ENCODE measurements at regions not wholly inside any gene's neighbourhood (a gene's known extent, or its start where the extent isn't known, plus 50 kb on each side); places are given as distances from the start of the nearest gene placed in this dataset.

- POLR2A ChIA-PET: no interaction called here
Measured at GRCh38 chr15:96023081-96023480, 307.4 kb upstream of the NR2F2 start.

More at GRCh38 chr15:96023081-96023480, 307.4 kb upstream of the NR2F2 start:
- no peaks in the 10 kb centered on the region for H3F3A ChIP-seq (replicated peaks; ENCODE audit: insufficient read depth)
- DNase-seq: no peak
- no peak overlapping the region for H3K4me3 ChIP-seq (ENCODE audit: low read depth in 2 of 2, low read length in 1 of 2)
- no peaks in the 10 kb centered on the region for H3K36me3 ChIP-seq (replicated peaks in 1 of 2; ENCODE audit: control insufficient read depth in 1 of 2, insufficient read depth in 2 of 2, low read length in 1 of 2)
- H3K4me1 ChIP-seq (ENCODE audit: control insufficient read depth in 1 of 2, insufficient read depth in 2 of 2, low read depth in 1 of 2, low read length in 1 of 2): no peaks in the 10 kb centered on the region
- H4K20me1 ChIP-seq (ENCODE audit: insufficient read depth): no peaks in the 10 kb centered on the region
- H3K9me3 ChIP-seq: peaks cover 4% of the 10 kb centered on the region
- H3K27me3 ChIP-seq (ENCODE audit: insufficient read depth): no peaks in the 10 kb centered on the region
- no peak overlapping the region for H3K4me2 ChIP-seq
- no peak overlapping the region for H3K9ac ChIP-seq
- H3K9me2 ChIP-seq: no peaks in the 10 kb centered on the region
- no peak overlapping the region for H3K27ac ChIP-seq (ENCODE audit: low read depth in 2 of 2, low read length in 1 of 2)
- no peaks in the 10 kb centered on the region for H3K79me2 ChIP-seq (ENCODE audit: insufficient read depth)
- CTCF ChIA-PET: no interaction called here
- no peak overlapping the region for H2AFZ ChIP-seq (ENCODE audit: low read depth)
- TF ChIP-seq ZBTB33 (IDR thresholded peaks at IDR 0.05; ENCODE audit: borderline replicate concordance, low read depth): no peak
- no peak for TF ChIP-seq RAD21 (IDR thresholded peaks at IDR 0.05; ENCODE audit: low read length)
- TF ChIP-seq SIN3A (IDR thresholded peaks at IDR 0.05; ENCODE audit: borderline replicate concordance, low read depth, low read length): no peak
- TF ChIP-seq PBX3 (IDR thresholded peaks at IDR 0.05): no peak
- no peak for TF ChIP-seq RCOR1 (IDR thresholded peaks at IDR 0.05; ENCODE audit: low read length)
- TF ChIP-seq CTCF (IDR thresholded peaks at IDR 0.05): no peak
- no peak for TF ChIP-seq JUND (IDR thresholded peaks at IDR 0.05)
- TF ChIP-seq FOSL2 (IDR thresholded peaks at IDR 0.05; ENCODE audit: borderline replicate concordance, low read depth): no peak
- no peak for TF ChIP-seq RFX5 (IDR thresholded peaks at IDR 0.05; ENCODE audit: low read length)
- no peak for TF ChIP-seq FOXJ3 (CRISPR knock-in tag; IDR thresholded peaks at IDR 0.05)
- TF ChIP-seq POLR2AphosphoS5 (IDR thresholded peaks at IDR 0.05; ENCODE audit: low read depth, low read length): no peak
- TF ChIP-seq FOXM1 (IDR thresholded peaks at IDR 0.05; ENCODE audit: low read depth): no peak
